Stimulated activated CD8-positive, alpha-beta memory T cell treated with anti-CD3 and anti-CD28 coated beads, Interleukin-4, amount 100 ng/mL, for 4 hours (primary cell): ENCODE measurements at regions not wholly inside any gene's neighbourhood (a gene's known extent, or its start where the extent isn't known, plus 50 kb on each side); places are given as distances from the start of the nearest gene placed in this dataset.
"Not testable (repeated sequence)": the region's sequence is repeated elsewhere in the genome, so short reads cannot be mapped to it uniquely, and the experiment has no call there.

Experiments
- DNase-seq, 2 donors: peaks; one replicate each; pipeline ENCODE4 v3.0.0-alpha.2; 2020; ENCODE audit warnings: low read depth in 2 of 2, low spot score in 1 of 2

- DNase-seq, result no peak
Measured at GRCh38 chr7:28328822-28329660, 83.3 kb upstream of the CREB5 start.

DNA sequence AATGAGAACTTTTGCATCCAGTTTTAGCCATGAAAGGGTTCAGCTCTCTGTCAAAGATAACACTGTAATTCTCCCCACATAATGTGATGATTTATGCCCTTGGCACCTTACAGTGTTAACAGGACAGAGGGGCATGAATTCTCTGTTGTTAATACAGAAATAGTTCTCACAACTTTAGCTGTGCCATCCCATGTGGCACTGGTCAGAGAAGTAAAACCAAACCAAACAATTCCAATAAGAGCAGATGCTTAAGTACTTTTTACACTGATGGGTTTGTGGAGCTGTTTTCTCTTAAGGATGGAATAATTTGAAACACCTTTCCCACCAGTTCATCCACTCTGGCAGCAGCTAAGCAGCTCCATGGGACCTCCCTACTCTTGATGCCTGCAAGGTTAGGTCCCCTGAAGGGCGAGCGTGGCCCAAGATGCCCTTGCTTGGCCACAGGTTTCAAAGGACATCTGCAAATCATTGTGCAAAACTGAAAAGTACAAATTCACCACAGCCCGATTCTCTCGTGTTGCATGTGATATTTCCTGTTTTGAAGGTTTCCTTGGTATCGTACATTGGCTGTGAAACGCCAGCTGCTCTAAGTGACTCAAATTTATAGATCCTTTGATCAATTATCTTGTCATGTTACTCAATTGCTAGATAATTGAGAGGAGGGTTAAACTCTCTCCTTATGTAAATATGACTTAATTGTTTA, 82.5 kb upstream of the CREB5 start:
- DNase-seq, result peak in 1 of 2 donors; percentile 1

DNA sequence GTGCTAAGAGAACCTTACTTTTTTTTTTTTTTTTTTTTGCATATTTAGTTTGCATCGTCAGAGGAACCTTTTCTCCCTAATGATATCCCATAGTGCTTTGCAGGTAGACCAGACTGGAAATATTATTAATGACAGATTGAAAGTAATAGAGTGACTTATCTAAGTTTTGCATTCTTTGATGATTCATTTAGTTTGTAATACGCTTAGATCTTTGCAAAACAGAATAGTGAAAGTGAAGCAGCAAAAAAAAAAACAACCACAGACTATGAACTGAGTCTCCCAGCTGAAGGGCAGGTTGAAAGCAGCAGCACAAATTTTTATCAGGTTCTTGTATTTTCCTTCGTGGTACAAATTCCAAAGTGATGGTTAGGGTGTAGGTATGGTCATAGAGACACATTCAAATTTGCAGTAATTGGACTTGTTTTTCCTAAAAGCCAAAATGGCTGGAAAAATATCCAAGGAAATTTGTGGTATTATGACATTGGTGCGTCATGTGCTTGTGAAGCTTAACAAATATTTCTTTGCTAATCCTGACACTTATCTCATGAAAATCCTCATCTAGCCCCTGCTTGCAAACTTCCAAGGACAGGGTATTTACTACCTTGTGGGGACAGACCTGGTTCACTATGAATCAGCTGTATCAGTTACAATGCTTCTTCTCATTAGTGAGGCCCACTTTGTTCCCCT, 81.8 kb upstream of the CREB5 start:
- DNase-seq, result no peak

GRCh38 chr7:28332046-28332445, 80.3 kb upstream of the CREB5 start:
- no peak for DNase-seq

DNA sequence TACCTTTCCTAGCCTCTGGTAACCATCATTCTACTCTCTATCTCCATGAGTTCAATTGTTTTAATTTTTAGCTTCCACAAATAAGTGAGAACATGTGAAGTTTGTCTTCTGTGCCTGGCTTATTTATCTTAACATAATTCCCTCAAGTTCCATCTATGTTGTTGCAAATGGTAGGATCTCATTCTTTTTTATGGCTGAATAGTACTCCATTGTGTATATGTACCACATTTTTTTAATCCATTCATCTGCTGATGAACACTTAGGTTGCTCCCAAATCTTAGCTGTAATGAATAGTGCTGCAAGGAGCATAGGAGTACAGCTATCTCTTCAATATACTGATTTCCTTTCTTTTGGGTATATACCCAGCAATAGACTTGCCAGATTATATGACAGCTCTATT, 78.8 kb upstream of the CREB5 start:
- not testable (repeated sequence) for DNase-seq

DNA sequence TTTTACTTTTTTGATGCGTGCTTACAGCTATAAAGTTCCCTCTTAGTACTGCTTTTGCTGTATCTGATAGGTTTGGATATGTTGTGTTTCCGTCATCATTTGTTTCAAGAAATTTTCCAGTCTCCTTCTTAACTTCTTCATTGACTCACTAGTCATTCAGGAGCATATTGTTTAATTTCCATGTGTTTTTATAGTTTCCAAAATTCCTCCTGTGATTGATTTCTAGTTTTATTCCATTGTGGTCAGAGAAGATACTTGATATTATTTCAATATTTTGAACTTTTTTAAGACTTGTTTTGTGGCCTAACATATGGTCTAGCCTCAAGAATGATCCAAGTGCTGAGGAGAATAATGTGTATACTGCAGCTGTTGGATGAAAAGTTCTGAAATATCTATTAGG, 75.5 kb upstream of the CREB5 start:
- no peak for DNase-seq

DNA sequence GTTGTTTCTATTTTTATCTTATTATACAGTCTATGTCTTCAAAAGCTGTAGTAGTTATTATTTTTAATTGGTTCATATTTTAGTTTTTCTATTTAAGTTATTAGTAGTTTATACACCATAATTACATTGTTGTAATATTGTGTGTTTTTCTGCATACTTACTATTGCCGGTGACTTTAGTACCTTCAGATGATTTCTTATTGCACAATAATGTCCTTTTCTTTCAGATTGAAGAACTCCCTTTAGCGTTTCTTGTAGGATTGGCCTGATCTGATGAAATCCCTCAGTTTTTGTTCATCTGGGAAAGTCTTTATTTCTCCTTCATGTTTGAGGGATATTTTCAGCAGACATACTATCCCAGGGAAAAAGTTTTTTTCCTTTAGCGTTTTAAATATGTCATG, 74.3 kb upstream of the CREB5 start:
- no peak for DNase-seq

DNA sequence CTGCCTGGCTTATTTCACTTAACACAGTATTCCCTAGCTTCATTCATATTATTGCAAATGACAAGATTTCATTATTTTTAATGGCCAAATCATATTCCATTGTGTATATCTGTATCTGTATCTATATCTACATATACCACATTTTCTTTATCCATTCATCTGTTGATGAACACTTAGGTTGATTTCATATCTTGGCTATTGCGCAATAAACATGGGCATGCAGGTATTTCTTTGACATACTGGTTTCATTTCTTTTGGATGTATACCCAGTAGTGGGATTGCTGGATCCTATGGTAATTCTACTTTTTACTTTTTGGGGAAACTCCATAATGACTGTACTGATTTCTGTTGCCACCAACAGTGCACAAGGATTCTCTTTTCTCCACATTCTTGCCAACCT, 68.9 kb upstream of the CREB5 start:
- no peak for DNase-seq

DNA sequence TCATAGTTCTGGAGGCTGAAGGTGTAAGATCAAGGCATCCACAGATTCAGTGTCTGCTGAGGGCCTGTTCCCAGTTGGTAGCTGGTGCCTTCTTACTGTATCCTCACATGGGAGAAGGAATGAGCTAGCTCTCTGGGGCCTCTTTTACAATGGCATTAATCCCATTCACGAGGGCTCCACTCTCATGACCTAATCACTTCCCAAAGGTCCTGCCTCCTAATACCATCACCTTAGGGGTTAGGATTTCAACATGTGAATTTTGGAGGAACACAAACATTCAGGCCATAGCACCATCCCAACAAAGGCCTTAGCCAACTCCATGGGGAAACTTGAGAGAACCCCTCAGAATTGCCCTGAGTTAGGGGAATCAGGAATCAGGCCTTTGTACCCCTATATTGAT, 66.1 kb upstream of the CREB5 start:
- DNase-seq, result no peak

DNA sequence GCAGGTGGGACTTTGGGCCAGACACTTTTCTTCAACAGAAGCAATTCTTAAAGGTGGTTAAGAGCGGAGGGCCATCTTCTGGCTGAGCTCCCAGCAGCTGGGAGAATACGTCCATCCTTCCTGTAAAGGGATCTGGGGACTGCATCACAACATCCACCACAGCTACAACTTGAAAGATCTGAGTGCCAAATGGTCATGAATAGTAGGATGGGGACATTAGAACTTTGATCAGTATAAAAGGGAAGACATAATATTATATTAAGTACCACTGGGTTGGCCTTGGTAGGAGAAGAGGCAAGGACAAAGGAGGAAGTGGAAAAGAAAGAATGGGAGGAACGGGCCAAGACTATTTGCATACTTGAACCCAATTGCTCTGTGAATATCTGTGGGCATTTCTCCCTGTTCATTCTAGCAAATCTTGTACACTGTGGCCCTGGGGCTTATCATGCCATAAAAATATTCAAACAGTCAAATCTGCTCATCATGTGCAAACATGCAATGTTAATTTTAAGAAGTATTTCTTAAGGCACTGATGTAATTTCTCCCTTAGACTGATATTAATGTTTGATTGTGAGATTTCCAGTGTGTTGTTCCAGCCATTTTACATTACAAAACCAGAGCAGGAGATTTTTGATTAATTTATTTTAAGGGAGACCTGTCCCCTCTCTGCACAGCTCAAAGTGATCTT, 65.5 kb upstream of the CREB5 start:
- no peak for DNase-seq

DNA sequence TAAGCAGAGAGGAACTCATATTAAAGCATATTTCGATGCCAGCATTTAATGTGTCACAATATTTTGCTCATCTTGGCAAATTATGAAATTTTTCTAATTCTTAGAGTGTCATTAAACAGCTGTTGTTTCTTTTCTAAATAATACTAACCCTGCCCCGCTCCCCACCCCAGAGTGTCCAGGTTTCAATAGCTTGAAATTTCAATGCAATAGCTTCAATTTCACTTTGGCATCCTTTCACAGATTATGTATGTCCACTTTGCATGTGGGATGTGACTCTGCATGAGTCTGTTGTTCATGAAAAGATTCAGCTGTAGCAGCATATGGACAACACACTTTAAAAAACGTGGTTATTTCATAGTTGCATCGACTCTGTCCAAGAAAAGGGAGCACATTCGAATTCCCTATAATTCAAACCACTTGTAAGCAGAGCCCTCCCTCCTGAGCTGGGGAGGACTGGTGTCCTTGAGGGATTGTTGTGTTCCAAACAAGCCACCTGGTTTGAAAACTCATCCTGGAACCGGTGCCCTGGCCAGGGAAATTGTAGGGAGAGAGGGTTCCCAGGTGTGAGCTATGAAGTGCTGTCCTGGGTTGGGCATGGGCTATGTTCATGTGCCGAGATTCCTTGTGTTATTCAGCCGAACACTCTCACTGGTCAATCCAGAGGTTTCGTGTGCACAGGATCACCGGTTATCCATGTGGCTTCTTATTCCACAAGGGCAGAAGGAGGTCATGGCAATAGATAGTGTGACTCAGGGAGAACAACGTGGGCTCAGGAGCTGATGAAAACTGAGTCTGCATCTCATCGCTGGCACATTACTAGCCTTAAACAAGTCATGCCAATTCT, 64.6 kb upstream of the CREB5 start:
- DNase-seq, result no peak

- no peak for DNase-seq
Measured at GRCh38 chr7:28348636-28349035, 63.7 kb upstream of the CREB5 start.

DNA sequence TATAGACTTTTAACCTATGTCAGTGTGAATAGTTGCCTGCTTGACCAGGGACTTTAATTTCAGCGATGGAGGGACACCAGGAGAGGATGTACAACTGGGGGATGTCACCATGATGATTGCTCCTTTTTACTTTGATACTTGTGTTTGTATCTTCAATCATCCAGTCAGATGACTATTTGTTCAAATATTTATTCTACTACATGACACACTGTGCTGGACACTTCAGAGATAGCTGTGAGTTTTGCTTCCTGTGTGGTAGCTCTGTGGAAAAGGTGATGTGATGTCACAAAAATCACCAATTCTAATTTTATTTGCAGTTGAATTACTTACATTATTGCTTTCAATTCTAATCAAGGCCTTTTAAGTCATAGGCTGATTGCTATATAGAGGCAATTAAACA, 62.7 kb upstream of the CREB5 start:
- no peak for DNase-seq

GRCh38 chr7:28350662-28351061, 61.7 kb upstream of the CREB5 start:
- DNase-seq, result no peak

DNA sequence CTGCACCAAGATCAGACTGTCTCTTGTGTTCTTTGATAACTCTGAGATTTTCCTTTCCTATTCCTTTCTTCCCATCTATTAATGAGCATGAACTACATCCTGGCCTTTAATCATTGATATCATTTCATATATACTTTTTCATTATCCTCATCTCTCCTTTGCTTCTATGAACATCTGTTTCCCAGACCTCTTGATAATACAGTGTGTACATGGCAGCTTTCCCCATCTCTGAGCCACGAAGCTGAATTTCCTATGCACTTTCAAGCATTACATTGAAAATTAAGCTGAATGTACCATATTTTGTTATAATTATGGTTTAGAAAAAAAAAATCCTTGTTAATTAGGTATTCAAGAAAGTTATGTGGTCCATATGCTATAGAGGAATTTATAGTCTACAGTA, 60.9 kb upstream of the CREB5 start:
- DNase-seq, result no peak

GRCh38 chr7:28354601-28355402, 57.5 kb upstream of the CREB5 start:
- DNase-seq, result no peak

DNA sequence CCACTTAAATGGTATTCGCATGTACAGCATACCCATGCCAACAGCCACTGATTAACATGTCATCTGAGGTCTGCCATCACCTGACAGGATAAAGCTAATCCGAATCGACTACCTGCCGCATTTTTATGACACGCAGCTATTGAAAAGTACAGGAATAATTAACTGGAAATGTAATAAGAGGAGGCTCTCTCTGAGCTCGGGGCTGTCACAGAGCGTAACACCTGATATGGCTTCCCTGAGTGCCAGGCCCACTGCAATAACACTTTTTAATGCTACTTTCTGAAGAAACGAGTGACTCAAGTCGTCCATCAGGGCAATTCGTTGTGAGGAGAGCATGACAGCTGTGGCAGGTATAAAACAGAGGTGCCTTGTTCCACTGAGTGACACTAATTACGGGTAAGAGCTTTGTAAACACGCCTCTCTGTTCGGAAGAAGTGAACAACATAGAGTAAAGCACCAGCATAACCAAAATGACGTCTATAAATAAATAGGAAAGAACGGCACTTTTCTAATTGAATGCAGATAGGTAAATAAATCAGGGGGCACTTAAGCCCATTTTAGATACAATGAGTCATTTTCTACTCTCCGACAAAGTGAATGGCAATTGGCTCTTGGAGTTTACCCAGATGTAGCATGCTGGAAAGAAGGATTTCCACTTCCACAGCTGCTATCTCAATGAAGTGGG, 56.5 kb upstream of the CREB5 start:
- no peak for DNase-seq

GRCh38 chr7:28356619-28357018, 55.7 kb upstream of the CREB5 start:
- DNase-seq, result no peak

GRCh38 chr7:28358423-28358868, 53.9 kb upstream of the CREB5 start:
- no peak for DNase-seq
